Pancreas (tissue), 10 donors: ENCODE measurements at regions not wholly inside any gene's neighbourhood (a gene's known extent, or its start where the extent isn't known, plus 50 kb on each side); places are given as distances from the start of the nearest gene placed in this dataset.

Source experiments
- ATAC-seq, 4 donors: fragments of 200-7000 bp; cut with Tn5 transposase; one replicate each; pipeline versions ENCODE4 v1.8.0 to v1.9.1; 2020; ENCODE audit warnings: mild to moderate bottlenecking in 4 of 4, moderate library complexity in 4 of 4
- DNase-seq, 6 donors: peaks; one replicate each; pipeline ENCODE4 v3.0.0-alpha.2; 2020
- FAIRE-seq: peaks from 2 replicates; lab custom pipeline; 2012; peaks lifted over from hg19 to GRCh38; lab: Jason Lieb, UNC
- H3K27ac ChIP-seq, 4 donors: fragments of 200-600 bp; sonication (generic); 1 replicate in 3 of 4; 2 replicates in 1 of 4; pipeline versions ENCODE4 v1.5.0 to v1.8.0; 2020
- H3K27me3 ChIP-seq, 4 donors: fragments of 200-600 bp; one replicate each; pipeline ENCODE4 v1.8.0; 2021
- H3K36me3 ChIP-seq, 3 donors: fragments of 200-600 bp; sonication (generic) in 1 of 3; one replicate each; pipeline versions ENCODE4 v1.5.0 to v1.8.0; 2020 to 2021
- H3K4me1 ChIP-seq, 3 donors: fragments of 200-600 bp; one replicate each; pipeline ENCODE4 v1.8.0; 2021
- H3K4me3 ChIP-seq, 4 donors: fragments of 200-600 bp; sonication (generic) in 2 of 4; one replicate each; pipeline versions ENCODE4 v1.5.0 to v1.8.0; 2020 to 2021
- H3K9me3 ChIP-seq, 4 donors: fragments of 200-600 bp; one replicate each; pipeline ENCODE4 v1.8.0; 2021
- CTCF ChIP-seq, 4 donors: fragments of 200-600 bp; sonication (generic) in 3 of 4; IDR thresholded peaks; one replicate each; pipeline versions ENCODE4 v1.5.0 to v1.8.0; 2021; ENCODE audit warnings: antibody characterized with exemption in 4 of 4
- WGBS, 2 donors: extraction: QIAGEN DNeasy Blood & Tissue Kit; methylation state at CpG; one replicate each; pipeline ENCODE4 v1.1.7; 2013; 5-methylcytosine and 5-hydroxymethylcytosine counted together
- intact Hi-C, 3 donors: fragments of 100-400 bp; cut with DNase I; formaldehyde crosslinking; loops; one replicate each; pipeline versions ENCODE4 v1.11.1 to v1.14.2; 2022
- donor health status: healthy with polysubstance abuse.
- donor health status: DM: no; HTN: no; CAD: no; lungs with moderate emphysema.
- donor health status: DM: no; HTN: no; CAD: no.
- donor health status: control.
- donor health status: control.
- donor health status: Bipolar disorder and iron deficiency.
- donor health status: DM: yes; HTN: yes; CAD: no.
- donor health status: DM: no; HTN: no; CAD: no.
- donor health status: DM: no; HTN: no; CAD: no.
- donor health status: DM: yes; HTN: yes; CAD: no.

GRCh38 chr11:116421529-116422185 lies 351.1 kb downstream of the BUD13 start:
- Histone ChIP-seq H3K27ac (no peak overlapping the region), H3K4me3 (no peak overlapping the region), H3K4me1 (no peaks in the 10 kb centered on the region), H3K9me3 (no peaks in the 10 kb centered on the region), H3K27me3 (no peaks in the 10 kb centered on the region), H3K36me3 (no peaks in the 10 kb centered on the region)
- no peak for TF ChIP-seq CTCF (IDR thresholded peaks at IDR 0.05)
- ATAC-seq, result no peak
- no peak for FAIRE-seq
- DNase-seq, result no peak
- intact Hi-C loops, result no loop called here
- WGBS, 2 donors, result 55 to 61% methylated on average over 15 to 16 of the region's 16 CpGs

- no peak for ATAC-seq
- Histone ChIP-seq H3K4me3 (no peak overlapping the region), H3K27me3 (no peaks in the 10 kb centered on the region), H3K36me3 (no peaks in the 10 kb centered on the region), H3K4me1 (no peaks in the 10 kb centered on the region), H3K27ac (no peak overlapping the region), H3K9me3 (no peaks in the 10 kb centered on the region)
- intact Hi-C loops, result no loop called here
- 66 to 70% methylated on average over 9 of the region's 9 CpGs for WGBS, 2 donors
- FAIRE-seq, result no peak
- DNase-seq, result no peak
- no peak for TF ChIP-seq CTCF (IDR thresholded peaks at IDR 0.05)
These were observed 351.8 kb downstream of the BUD13 start for GRCh38 chr11:116420770-116421528.

- Histone ChIP-seq H3K4me1 (no peaks in the 10 kb centered on the region), H3K4me3 (no peak overlapping the region), H3K27ac (no peak overlapping the region), H3K36me3 (no peaks in the 10 kb centered on the region), H3K27me3 (no peaks in the 10 kb centered on the region), H3K9me3 (no peaks in the 10 kb centered on the region)
- no peak for TF ChIP-seq CTCF (IDR thresholded peaks at IDR 0.05)
- DNase-seq (no peak), FAIRE-seq (no peak), ATAC-seq (no peak)
- intact Hi-C loops, result no loop called here
These were observed 352.8 kb downstream of the BUD13 start for GRCh38 chr11:116420030-116420429.

- H3K4me1 ChIP-seq, result no peaks in the 10 kb centered on the region
- FAIRE-seq (no peak), ATAC-seq (no peak), DNase-seq (no peak)
- no peaks in the 10 kb centered on the region for H3K36me3 ChIP-seq
- no peak overlapping the region for H3K27ac ChIP-seq
- no peak for TF ChIP-seq CTCF (IDR thresholded peaks at IDR 0.05)
- 70 to 77% methylated on average over 6 of the region's 6 CpGs for WGBS, 2 donors
- intact Hi-C loops, result no loop called here
- no peaks in the 10 kb centered on the region for H3K9me3 ChIP-seq
- H3K27me3 ChIP-seq, result no peaks in the 10 kb centered on the region
- no peak overlapping the region for H3K4me3 ChIP-seq
These were observed 354.3 kb downstream of the BUD13 start for GRCh38 chr11:116418388-116419041.
